Smooth muscle cell (in vitro differentiated cells): ENCODE measurements at regions not wholly inside any gene's neighbourhood (a gene's known extent, or its start where the extent isn't known, plus 50 kb on each side); places are given as distances from the start of the nearest gene placed in this dataset.

Experiments
- DNase-seq: peaks from one replicate; lab custom pipeline; 2025; ENCODE audit not compliant: unreplicated experiment; lab: John Stamatoyannopoulos, UW
- H2AFZ ChIP-seq: fragments of 200-600 bp; sonication (generic); 2 replicates; pipeline ENCODE4 v1.6.0; 2016; ENCODE audit warnings: antibody characterized with exemption, low read depth, mild to moderate bottlenecking
- H3F3A ChIP-seq: fragments of 200-600 bp; sonication (generic); 2 replicates; pipeline ENCODE4 v1.6.0; 2017; ENCODE audit warnings: antibody characterized with exemption, low read depth
- H3K27ac ChIP-seq: fragments of 200-600 bp; sonication (generic); 2 replicates; pipeline ENCODE4 v1.5.1; 2016; ENCODE audit warnings: low read depth, mild to moderate bottlenecking
- H3K27me3 ChIP-seq: fragments of 200-600 bp; sonication (generic); 2 replicates; pipeline ENCODE4 v1.6.1; 2016; ENCODE audit warnings: low read depth, mild to moderate bottlenecking
- H3K36me3 ChIP-seq: fragments of 200-600 bp; sonication (generic); 2 replicates; pipeline ENCODE4 v1.5.1; 2016; ENCODE audit warnings: low read depth
- H3K4me1 ChIP-seq: fragments of 200-600 bp; sonication (generic); 2 replicates; pipeline ENCODE4 v1.5.1; 2016; ENCODE audit warnings: low read depth
- H3K4me2 ChIP-seq: fragments of 200-600 bp; sonication (generic); 2 replicates; pipeline ENCODE4 v1.6.0; 2016; ENCODE audit warnings: mild to moderate bottlenecking
- H3K4me3 ChIP-seq: fragments of 200-600 bp; sonication (generic); 2 replicates; pipeline ENCODE4 v1.5.1; 2016; ENCODE audit warnings: mild to moderate bottlenecking
- H3K79me2 ChIP-seq: fragments of 200-600 bp; sonication (generic); 2 replicates; pipeline ENCODE4 v1.6.0; 2016; ENCODE audit warnings: low read depth, mild to moderate bottlenecking
- H3K9ac ChIP-seq: fragments of 200-600 bp; sonication (generic); 2 replicates; pipeline ENCODE4 v1.6.0; 2016; ENCODE audit warnings: low read depth
- H3K9me3 ChIP-seq: fragments of 200-600 bp; sonication (generic); replicated peaks from 2 replicates; pipeline ENCODE4 v1.5.1; 2016; ENCODE audit warnings: low read depth
- H4K20me1 ChIP-seq: fragments of 200-600 bp; sonication (generic); 2 replicates; pipeline ENCODE4 v1.6.0; 2016; ENCODE audit warnings: low read depth
- CTCF ChIP-seq: fragments of 200-600 bp; sonication (generic); IDR thresholded peaks from 2 replicates; pipeline ENCODE4 v1.5.1; 2017; ENCODE audit warnings: borderline replicate concordance, mild to moderate bottlenecking, antibody characterized with exemption; ENCODE audit not compliant: insufficient read depth, poor library complexity, severe bottlenecking
- WGBS: methylation state at CpG from one replicate; pipeline ENCODE4 v1.1.7; 2016; ENCODE audit warnings: low lambda C conversion rate; 5-methylcytosine and 5-hydroxymethylcytosine counted together

GRCh38 chr15:81595752-81596151 is 221.7 kb upstream of the TMC3 start:
- 81% methylated on average over 1 of the region's 1 CpG for WGBS
- Histone ChIP-seq H3K4me2 (no peak overlapping the region), H3K9me3 (no peaks in the 10 kb centered on the region), H3K4me1 (no peaks in the 10 kb centered on the region), H3K27me3 (no peaks in the 10 kb centered on the region), H3K79me2 (no peaks in the 10 kb centered on the region), H3K36me3 (no peaks in the 10 kb centered on the region), H4K20me1 (no peaks in the 10 kb centered on the region), H3K4me3 (no peak overlapping the region), H3K27ac (no peak overlapping the region), H2AFZ (no peak overlapping the region), H3K9ac (no peak overlapping the region), H3F3A (no peaks in the 10 kb centered on the region)
- no peak for TF ChIP-seq CTCF
- no peak for DNase-seq

- Histone ChIP-seq H3K9ac (no peak overlapping the region), H4K20me1 (no peaks in the 10 kb centered on the region), H3K4me2 (no peak overlapping the region), H3K27ac (no peak overlapping the region), H3F3A (no peaks in the 10 kb centered on the region), H3K4me1 (no peaks in the 10 kb centered on the region), H3K4me3 (no peak overlapping the region), H3K9me3 (no peaks in the 10 kb centered on the region), H3K79me2 (no peaks in the 10 kb centered on the region), H2AFZ (no peak overlapping the region), H3K36me3 (no peaks in the 10 kb centered on the region), H3K27me3 (no peaks in the 10 kb centered on the region)
- no peak for TF ChIP-seq CTCF
- DNase-seq = no peak
- WGBS = 92% methylated on average over 4 of the region's 4 CpGs
Measured at GRCh38 chr15:81589671-81590070, 215.7 kb upstream of the TMC3 start.

GRCh38 chr15:81575436-81576123 is 201.6 kb upstream of the TMC3 start:
- TF ChIP-seq CTCF = no peak
- H3K79me2 ChIP-seq = no peaks in the 10 kb centered on the region
- H3K9ac ChIP-seq = no peak overlapping the region
- 86% methylated on average over 7 of the region's 7 CpGs for WGBS
- H3K9me3 ChIP-seq = no peaks in the 10 kb centered on the region
- H3F3A ChIP-seq = no peaks in the 10 kb centered on the region
- no peaks in the 10 kb centered on the region for H3K36me3 ChIP-seq
- H3K4me3 ChIP-seq = no peak overlapping the region
- H2AFZ ChIP-seq = no peak overlapping the region
- no peak overlapping the region for H3K4me2 ChIP-seq
- no peaks in the 10 kb centered on the region for H4K20me1 ChIP-seq
- no peaks in the 10 kb centered on the region for H3K4me1 ChIP-seq
- DNase-seq = no peak
- H3K27me3 ChIP-seq = peaks cover 12% of the 10 kb centered on the region
- no peak overlapping the region for H3K27ac ChIP-seq

GRCh38 chr15:81573098-81573746 is 199.2 kb upstream of the TMC3 start:
- Histone ChIP-seq H3K9me3 (no peaks in the 10 kb centered on the region), H3K9ac (no peak overlapping the region), H3K27me3 (peaks cover 20% of the 10 kb centered on the region), H3K79me2 (no peaks in the 10 kb centered on the region), H4K20me1 (no peaks in the 10 kb centered on the region), H3K36me3 (no peaks in the 10 kb centered on the region), H2AFZ (no peak overlapping the region), H3K4me3 (no peak overlapping the region), H3F3A (no peaks in the 10 kb centered on the region), H3K4me1 (no peaks in the 10 kb centered on the region), H3K27ac (no peak overlapping the region), H3K4me2 (no peak overlapping the region)
- WGBS = 79% methylated on average over 9 of the region's 9 CpGs
- no peak for DNase-seq
- no peak for TF ChIP-seq CTCF
